ENCODE measurements at regions not wholly inside any gene's neighbourhood (a gene's known extent, or its start where the extent isn't known, plus 50 kb on each side); places are given as distances from the start of the nearest gene placed in this dataset.
"Not testable (repeated sequence)": the region's sequence is repeated elsewhere in the genome, so short reads cannot be mapped to it uniquely, and the experiment has no call there.

- DNase-seq, result no peak
Measured at GRCh38 chr6:121020656-121021055, 313.6 kb downstream of the TBC1D32 start.

GRCh38 chr6:121008553-121008952 is 325.7 kb downstream of the TBC1D32 start:
- DNase-seq, result no peak

GRCh38 chr6:121006024-121006423 is 328.3 kb downstream of the TBC1D32 start:
- no peak for DNase-seq

- DNase-seq, result no peak
Measured at GRCh38 chr6:121000381-121000780, 333.9 kb downstream of the TBC1D32 start.

GRCh38 chr6:120996340-120996739 is 337.9 kb downstream of the TBC1D32 start:
- DNase-seq, result no peak

- DNase-seq, result no peak
Measured at GRCh38 chr6:120994573-120994967, 339.7 kb downstream of the TBC1D32 start.

GRCh38 chr6:120993929-120994572 is 340.2 kb downstream of the TBC1D32 start:
- DNase-seq, result no peak

GRCh38 chr6:120992257-120992656 is 342.0 kb downstream of the TBC1D32 start:
- DNase-seq, result no peak

- DNase-seq, result no peak
Measured at GRCh38 chr6:120990866-120991265, 343.4 kb downstream of the TBC1D32 start.

- no peak for DNase-seq
Measured at GRCh38 chr6:120981835-120982234, 352.4 kb downstream of the TBC1D32 start.

GRCh38 chr6:120966321-120966720 is 368.0 kb downstream of the TBC1D32 start:
- no peak for DNase-seq

GRCh38 chr6:120965814-120966213 is 368.5 kb downstream of the TBC1D32 start:
- no peak for DNase-seq

- DNase-seq, result no peak
Measured at GRCh38 chr6:120960761-120961160, 373.5 kb downstream of the TBC1D32 start.

- no peak for DNase-seq
Measured at GRCh38 chr6:120954111-120954510, 380.2 kb downstream of the TBC1D32 start.

- no peak for DNase-seq
Measured at GRCh38 chr6:120951258-120951657, 383.0 kb downstream of the TBC1D32 start.

GRCh38 chr6:120947111-120947510 is 387.2 kb downstream of the TBC1D32 start:
- DNase-seq, result no peak

- no peak for DNase-seq
Measured at GRCh38 chr6:120945905-120946594, 388.2 kb downstream of the TBC1D32 start.

- DNase-seq, result no peak
Measured at GRCh38 chr6:120938876-120939472, 395.3 kb downstream of the TBC1D32 start.

- DNase-seq, result no peak
Measured at GRCh38 chr6:120938164-120938875, 396.0 kb downstream of the TBC1D32 start.

GRCh38 chr6:120935908-120936307 is 398.4 kb downstream of the TBC1D32 start:
- DNase-seq, result no peak

GRCh38 chr6:120935016-120935415 is 399.3 kb downstream of the TBC1D32 start:
- no peak for DNase-seq

GRCh38 chr6:120931520-120932180 is 402.6 kb downstream of the TBC1D32 start:
- DNase-seq, result not testable (repeated sequence)

GRCh38 chr6:120930500-120930899 is 403.8 kb downstream of the TBC1D32 start:
- DNase-seq, result not testable (repeated sequence)

Measured in DMS79 (cell line).